ENCODE measurements at regions not wholly inside any gene's neighbourhood (a gene's known extent, or its start where the extent isn't known, plus 50 kb on each side); places are given as distances from the start of the nearest gene placed in this dataset.

DNA sequence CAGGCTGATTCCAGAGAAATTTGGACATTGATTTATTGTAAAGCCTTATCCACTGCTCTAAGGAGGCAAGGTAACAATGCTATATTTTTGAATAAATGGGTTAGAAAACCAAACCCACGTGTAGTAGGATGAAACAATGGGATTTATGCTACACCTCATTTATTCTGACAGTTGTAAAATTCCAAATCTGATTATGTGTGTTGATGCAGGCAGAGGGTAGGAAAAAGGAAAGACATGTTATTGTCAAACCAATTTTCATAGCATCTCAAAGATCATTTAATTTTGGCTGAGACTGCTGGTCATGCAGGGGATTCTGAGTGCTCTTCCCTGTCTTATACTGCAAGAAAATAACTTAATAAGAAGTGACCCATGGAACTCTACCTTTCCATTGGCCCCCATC lies 1219.9 kb upstream of the SORCS1 start:
- ATAC-seq (no peak), DNase-seq (ENCODE audit: low spot score in 2 of 2) (no peak)
- Mint-ChIP-seq H3K4me1 (no peaks in the 10 kb centered on the region), H3K9me3 (peaks cover 20% of the 10 kb centered on the region), H3K4me3 (no peak overlapping the region), H3K36me3 (no peaks in the 10 kb centered on the region), H3K27ac (no peak overlapping the region)

DNA sequence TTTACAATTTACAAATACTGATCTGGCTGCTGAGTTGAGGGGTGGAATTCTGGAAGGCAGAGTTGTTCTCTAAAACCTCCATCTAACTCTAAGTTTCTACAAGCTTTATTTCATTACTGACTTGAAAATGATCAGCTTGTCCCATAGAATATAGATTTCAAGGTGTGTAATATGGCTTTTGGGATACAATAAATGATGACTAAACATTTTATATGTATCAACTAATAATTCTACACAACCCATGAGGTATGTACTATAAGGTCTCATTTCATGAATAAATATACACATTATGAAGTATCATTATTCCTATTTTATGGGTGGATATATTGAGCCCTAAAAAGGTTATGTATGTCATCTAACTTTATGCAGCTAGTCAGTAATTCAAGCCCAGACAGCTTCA lies 1214.3 kb upstream of the SORCS1 start:
- Mint-ChIP-seq H3K9me3 (peaks cover 19% of the 10 kb centered on the region), H3K4me1 (no peaks in the 10 kb centered on the region), H3K27ac (no peak overlapping the region), H3K36me3 (no peaks in the 10 kb centered on the region), H3K4me3 (no peak overlapping the region)
- ATAC-seq (no peak), DNase-seq (ENCODE audit: low spot score in 2 of 2) (no peak)

DNA sequence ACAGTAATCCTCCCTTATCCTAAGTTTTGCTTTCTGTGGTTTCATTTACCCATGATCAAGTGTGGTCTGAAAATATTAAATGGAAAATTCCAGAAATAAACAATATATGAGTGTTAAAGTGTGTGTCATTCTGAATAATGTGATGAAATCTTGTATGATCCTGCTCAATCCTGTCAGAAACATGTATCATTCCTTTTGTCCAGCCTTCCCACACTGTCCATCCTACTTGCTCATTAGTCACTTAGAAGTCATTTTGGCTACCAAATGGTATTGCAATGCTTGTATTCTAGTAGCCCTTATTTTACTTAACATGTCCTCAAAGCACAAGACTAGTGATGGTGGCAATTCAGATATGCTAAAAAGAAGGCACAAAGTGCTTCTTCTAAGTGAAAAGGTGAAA lies 1211.2 kb upstream of the SORCS1 start:
- DNase-seq (ENCODE audit: low spot score in 2 of 2) (no peak), ATAC-seq (no peak)
- Mint-ChIP-seq H3K4me1 (no peaks in the 10 kb centered on the region), H3K27ac (no peak overlapping the region), H3K9me3 (peaks cover 17% of the 10 kb centered on the region), H3K4me3 (no peak overlapping the region), H3K36me3 (no peaks in the 10 kb centered on the region)

DNA sequence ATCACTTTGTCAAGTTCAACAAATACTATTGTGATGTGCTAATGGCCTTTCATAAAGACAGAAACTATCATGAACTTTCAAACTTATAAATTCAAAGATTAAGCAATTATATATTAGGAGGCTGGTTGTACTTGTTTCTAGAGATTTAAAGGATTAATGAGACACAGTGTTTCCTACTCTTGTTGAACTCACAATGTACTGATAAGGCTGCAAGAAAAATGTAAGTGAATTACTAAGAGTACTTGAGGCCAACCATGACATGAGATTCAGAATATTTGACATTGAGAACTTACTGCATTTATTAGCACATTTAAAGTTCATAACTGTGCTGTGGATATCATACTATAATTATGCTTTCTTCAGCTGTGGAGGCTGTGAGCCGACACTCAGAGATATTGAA lies 1210.5 kb upstream of the SORCS1 start:
- Mint-ChIP-seq H3K36me3 (no peaks in the 10 kb centered on the region), H3K9me3 (peaks cover 21% of the 10 kb centered on the region), H3K4me3 (no peak overlapping the region), H3K4me1 (no peaks in the 10 kb centered on the region), H3K27ac (no peak overlapping the region)
- DNase-seq (ENCODE audit: low spot score in 2 of 2) (no peak), ATAC-seq (no peak)

DNA sequence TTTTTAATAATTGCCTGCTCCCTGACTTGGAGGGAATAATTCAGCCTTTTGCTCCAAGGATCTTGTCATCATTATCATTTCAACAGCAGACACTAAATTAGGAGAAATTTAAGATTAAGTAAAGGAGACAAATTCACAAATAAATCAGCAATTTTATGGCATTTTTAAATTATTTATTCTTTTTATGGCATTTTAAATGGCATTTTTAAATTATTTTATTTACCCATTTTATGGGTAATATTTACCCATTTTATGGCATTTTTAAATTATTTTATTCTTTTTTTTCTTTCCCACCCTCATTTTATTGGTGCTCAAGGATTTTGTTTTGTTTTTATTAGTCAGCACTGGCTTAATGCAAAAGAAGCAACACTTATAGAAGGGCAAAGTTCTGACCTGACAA lies 1201.0 kb upstream of the SORCS1 start:
- Mint-ChIP-seq H3K27ac (no peak overlapping the region), H3K36me3 (no peaks in the 10 kb centered on the region), H3K4me1 (no peaks in the 10 kb centered on the region), H3K9me3 (peaks cover 24% of the 10 kb centered on the region), H3K4me3 (no peak overlapping the region)
- ATAC-seq: no peak
- DNase-seq (ENCODE audit: low spot score in 2 of 2): no peak

DNA sequence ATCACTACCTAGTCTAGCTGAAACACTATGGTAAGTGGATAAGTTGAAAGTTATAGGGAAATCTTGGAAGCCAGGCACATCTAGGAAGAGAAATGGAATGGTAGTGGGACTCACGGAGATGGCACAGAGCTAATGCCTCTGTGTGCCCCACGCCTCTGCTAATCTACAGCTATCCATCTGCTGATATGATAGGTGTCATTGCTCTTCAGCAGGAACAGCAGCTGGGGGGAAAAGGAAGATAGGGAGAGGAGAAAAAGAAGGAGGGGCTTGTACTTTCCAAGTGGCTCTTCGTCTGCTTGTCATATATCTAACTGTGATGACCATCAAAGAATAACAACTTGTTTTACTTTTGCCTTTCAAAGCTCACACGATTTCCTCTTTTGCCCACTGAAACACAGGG lies 1199.1 kb upstream of the SORCS1 start:
- Mint-ChIP-seq H3K4me3 (no peak overlapping the region), H3K27ac (no peak overlapping the region), H3K4me1 (no peaks in the 10 kb centered on the region), H3K36me3 (no peaks in the 10 kb centered on the region), H3K9me3 (peaks cover 21% of the 10 kb centered on the region)
- ATAC-seq (no peak), DNase-seq (ENCODE audit: low spot score in 2 of 2) (no peak)

DNA sequence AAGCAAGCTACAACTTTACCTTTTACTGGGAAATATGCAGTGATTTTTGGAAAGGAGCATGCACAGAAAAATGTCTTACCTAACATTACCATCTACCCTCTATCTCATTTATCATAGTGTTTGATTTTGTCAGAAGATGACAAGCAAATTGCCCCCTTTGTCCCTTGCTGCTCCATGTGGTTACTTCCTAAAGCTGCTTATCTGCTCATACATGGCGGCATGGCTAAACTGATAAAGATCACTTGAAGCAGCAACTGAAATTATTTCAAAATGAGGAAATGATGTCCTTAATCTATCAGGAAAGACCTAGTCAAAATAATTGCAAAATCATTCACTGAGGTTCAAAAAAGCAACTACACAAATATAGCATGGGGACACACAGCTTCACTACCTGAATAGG lies 1198.5 kb upstream of the SORCS1 start:
- no peak for ATAC-seq
- peaks cover 19% of the 10 kb centered on the region for H3K9me3 Mint-ChIP-seq
- no peak for DNase-seq (ENCODE audit: low spot score in 2 of 2)
- H3K36me3 Mint-ChIP-seq: no peaks in the 10 kb centered on the region
- H3K4me1 Mint-ChIP-seq: no peaks in the 10 kb centered on the region
- no peak overlapping the region for H3K27ac Mint-ChIP-seq
- no peak overlapping the region for H3K4me3 Mint-ChIP-seq

DNA sequence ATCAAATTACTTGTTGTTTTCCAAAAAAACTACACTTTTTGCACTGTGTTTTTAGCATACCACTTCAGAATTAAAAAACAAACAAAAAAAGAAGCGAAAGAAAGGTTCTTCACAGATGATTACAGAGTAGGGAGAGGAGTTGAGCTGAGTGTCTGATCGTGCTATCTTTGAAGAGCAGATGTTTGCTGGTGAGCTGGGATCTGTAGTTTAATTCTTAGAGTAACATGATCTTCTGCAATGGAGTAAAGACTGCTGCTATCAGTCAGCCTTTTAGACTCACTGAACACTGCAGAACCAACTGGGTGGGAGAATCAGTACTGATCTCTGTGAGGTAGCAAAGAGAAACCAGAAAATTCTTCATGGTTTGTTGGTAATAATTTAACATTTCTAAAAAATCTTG lies 1197.8 kb upstream of the SORCS1 start:
- ATAC-seq (no peak), DNase-seq (ENCODE audit: low spot score in 2 of 2) (no peak)
- Mint-ChIP-seq H3K4me1 (no peaks in the 10 kb centered on the region), H3K9me3 (peaks cover 19% of the 10 kb centered on the region), H3K27ac (no peak overlapping the region), H3K36me3 (no peaks in the 10 kb centered on the region), H3K4me3 (no peak overlapping the region)

DNA sequence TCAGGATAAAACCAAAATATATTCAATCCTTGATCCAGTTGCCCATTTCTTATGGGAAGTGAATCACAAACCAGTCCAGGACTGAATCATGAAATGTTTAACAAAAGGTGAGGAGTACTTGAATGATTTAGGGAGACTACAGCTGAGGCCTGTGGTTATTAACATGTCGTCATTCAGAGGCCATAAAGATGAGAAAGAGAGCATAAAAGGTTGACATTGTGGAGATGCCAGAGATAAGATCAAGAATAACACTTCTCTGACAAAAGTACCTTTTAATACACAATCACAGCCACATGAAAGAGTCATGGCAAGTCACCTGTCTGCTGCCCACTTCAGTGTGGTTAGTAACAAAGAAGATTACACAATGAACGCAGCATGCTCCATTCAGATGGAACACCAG lies 1195.7 kb upstream of the SORCS1 start:
- Mint-ChIP-seq H3K4me1 (no peaks in the 10 kb centered on the region), H3K9me3 (peaks cover 21% of the 10 kb centered on the region), H3K36me3 (no peaks in the 10 kb centered on the region), H3K27ac (no peak overlapping the region), H3K4me3 (no peak overlapping the region)
- DNase-seq (ENCODE audit: low spot score in 2 of 2) (no peak), ATAC-seq (no peak)

DNA sequence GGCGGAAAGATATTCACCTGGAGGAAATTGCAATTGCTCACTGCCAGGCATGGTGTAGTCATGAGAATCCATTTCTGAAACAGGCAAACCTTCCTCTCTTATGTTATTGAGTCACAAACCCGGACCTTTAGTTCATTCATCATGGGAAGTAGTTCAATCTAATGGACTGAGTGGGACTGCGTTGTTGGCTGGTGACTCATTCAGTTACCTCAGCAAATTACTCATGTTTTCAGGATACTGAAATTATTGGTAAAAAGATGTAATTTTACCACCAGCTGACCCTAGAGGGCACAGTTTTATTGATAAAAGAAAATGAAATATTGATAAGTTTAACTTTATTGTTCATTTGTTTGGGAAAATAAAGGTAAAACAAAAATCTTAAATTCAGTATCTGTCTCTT lies 1194.4 kb upstream of the SORCS1 start:
- Mint-ChIP-seq H3K36me3 (no peaks in the 10 kb centered on the region), H3K4me1 (no peaks in the 10 kb centered on the region)
- peak; percentile 53 for ATAC-seq

DNA sequence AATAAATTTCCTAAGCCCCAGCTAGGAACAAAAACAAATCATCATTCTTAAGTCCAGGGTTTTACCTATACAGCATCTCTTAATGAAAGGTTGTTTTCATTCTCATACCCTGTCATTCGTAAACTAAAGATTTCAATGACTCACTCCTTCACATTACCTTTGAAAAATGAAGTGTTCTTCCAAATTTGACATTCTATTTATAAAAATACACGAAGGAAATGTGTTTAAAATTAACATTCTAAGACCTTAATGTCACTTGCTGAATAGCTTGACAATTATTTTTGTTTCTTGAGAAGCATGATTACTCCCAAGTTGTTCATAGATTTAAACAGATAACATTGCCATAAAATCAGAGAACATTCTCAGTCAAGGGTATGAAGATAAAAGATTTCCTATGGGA lies 1188.3 kb upstream of the SORCS1 start:
- H3K4me1 Mint-ChIP-seq: no peaks in the 10 kb centered on the region
- DNase-seq (ENCODE audit: low spot score in 2 of 2): no peak
- no peak overlapping the region for H3K4me3 Mint-ChIP-seq
- ATAC-seq: no peak
- no peaks in the 10 kb centered on the region for H3K36me3 Mint-ChIP-seq
- peaks cover 12% of the 10 kb centered on the region for H3K9me3 Mint-ChIP-seq
- H3K27ac Mint-ChIP-seq: no peak overlapping the region

More for the DNA sequence above, 1194.4 kb upstream of the SORCS1 start:
- DNase-seq (ENCODE audit: low spot score in 2 of 2): no peak
- H3K27ac Mint-ChIP-seq: no peak overlapping the region
- no peak overlapping the region for H3K4me3 Mint-ChIP-seq
- peaks cover 17% of the 10 kb centered on the region for H3K9me3 Mint-ChIP-seq

DNA sequence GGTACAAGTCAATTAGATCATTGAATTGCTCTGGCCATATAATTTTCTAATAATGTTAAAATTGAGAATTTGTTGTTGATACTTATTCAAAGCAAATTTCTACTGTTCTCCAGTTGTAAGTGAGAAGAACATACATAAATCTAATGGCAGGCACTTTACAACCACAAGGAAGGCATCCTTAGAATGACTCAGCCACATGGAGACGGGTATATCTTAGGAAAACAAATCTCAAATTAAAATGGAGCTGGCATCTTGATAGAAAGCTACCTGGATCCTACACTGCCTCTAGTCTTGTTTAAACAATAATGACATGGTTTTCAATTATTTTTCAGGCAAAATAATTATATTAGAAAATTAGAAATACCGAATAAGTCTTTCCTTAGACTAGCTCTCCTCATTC lies 1183.7 kb upstream of the SORCS1 start:
- no peak for DNase-seq (ENCODE audit: low spot score in 2 of 2)
- H3K4me1 Mint-ChIP-seq: no peaks in the 10 kb centered on the region
- no peak overlapping the region for H3K27ac Mint-ChIP-seq
- no peaks in the 10 kb centered on the region for H3K36me3 Mint-ChIP-seq
- peaks cover 25% of the 10 kb centered on the region for H3K9me3 Mint-ChIP-seq
- ATAC-seq: no peak
- H3K4me3 Mint-ChIP-seq: no peak overlapping the region

DNA sequence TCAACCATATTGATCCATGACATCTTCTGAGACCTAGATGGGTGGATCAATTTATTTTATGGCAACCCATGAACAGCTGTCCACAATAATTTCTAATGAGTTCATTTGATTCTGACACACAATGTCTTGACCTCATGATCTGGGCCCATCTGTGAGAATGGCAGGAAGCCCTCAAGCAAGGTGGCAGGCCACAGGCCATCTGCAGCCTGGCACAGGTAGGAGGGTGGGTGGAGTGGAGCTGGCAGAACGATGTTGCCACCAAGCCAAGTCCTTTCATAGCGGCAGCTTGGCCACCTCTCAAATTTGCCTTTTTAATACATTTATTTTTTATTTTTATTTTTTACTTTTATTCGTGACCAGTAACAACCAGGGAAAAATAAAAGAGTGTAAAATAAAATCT lies 1181.6 kb upstream of the SORCS1 start:
- Mint-ChIP-seq H3K4me1 (no peaks in the 10 kb centered on the region), H3K9me3 (peaks cover 21% of the 10 kb centered on the region), H3K4me3 (no peak overlapping the region)

DNA sequence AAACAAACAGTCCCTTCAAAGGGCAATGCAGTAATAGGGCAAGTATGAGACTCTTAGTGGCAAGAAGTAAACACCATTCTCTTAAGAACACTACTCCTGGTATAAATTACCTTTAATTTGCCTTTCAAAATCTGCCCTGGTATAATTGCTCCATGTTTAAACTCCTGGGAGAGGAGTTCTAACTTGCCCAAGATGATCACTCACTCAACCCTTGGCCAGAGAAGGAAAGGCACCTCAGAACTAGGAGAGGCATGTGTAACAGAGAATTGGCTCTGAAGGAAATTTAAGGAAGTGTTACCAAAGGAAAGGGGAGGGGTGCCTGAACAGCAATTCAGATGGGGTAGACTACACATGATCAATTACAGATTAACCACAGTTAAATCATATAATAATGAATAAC lies 1173.6 kb upstream of the SORCS1 start:
- H3K36me3 Mint-ChIP-seq: no peaks in the 10 kb centered on the region
- no peaks in the 10 kb centered on the region for H3K4me1 Mint-ChIP-seq
- H3K9me3 Mint-ChIP-seq: peaks cover 7% of the 10 kb centered on the region
- DNase-seq (ENCODE audit: low spot score in 2 of 2): no peak
- no peak overlapping the region for H3K4me3 Mint-ChIP-seq
- no peak for ATAC-seq
- no peak overlapping the region for H3K27ac Mint-ChIP-seq

More for the DNA sequence above, 1181.6 kb upstream of the SORCS1 start:
- ATAC-seq (no peak), DNase-seq (ENCODE audit: low spot score in 2 of 2) (no peak)
- Mint-ChIP-seq H3K27ac (no peak overlapping the region), H3K36me3 (no peaks in the 10 kb centered on the region)

DNA sequence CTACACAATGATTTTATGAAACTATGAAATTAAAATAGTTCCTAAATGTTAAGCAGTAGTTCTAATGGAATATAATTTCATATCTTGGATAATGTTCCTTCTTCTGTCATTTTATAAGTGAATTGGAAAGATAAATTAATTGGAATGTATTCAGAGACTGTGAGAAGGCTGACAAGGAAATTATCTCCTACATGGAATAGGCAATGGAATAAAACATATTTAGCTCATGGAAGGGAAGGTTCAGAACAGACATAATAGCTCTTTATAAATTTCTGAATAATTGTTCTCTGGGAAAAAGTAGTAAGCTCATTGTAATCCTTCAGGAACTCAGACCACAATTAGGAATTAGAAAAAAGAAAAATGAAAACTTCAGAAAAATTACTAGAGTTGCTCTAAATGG lies 1172.3 kb upstream of the SORCS1 start:
- Mint-ChIP-seq H3K4me3 (no peak overlapping the region), H3K27ac (no peak overlapping the region), H3K36me3 (no peaks in the 10 kb centered on the region), H3K4me1 (no peaks in the 10 kb centered on the region), H3K9me3 (peaks cover 7% of the 10 kb centered on the region)
- no peak for DNase-seq (ENCODE audit: low spot score in 2 of 2)
- ATAC-seq: no peak

DNA sequence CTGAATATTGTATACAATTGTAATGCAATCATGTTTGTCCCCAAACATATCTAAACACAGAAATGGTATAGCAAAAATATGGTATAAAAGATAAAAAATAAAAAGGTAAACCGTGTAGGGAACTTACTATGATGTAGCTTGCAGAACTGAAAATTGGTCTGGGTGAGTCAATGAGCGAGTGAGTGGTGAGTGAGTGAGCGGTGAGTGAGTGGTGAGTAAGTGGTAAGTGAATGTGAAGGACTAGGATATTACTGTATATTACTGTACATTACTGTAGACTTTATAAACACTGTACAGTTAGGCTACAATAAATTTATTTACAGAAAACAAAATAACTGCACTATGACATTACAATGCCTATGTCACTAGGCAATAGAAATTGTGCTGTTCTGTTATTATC lies 1163.2 kb upstream of the SORCS1 start:
- Mint-ChIP-seq H3K4me1 (no peaks in the 10 kb centered on the region), H3K27ac (no peak overlapping the region), H3K36me3 (no peaks in the 10 kb centered on the region), H3K9me3 (peaks cover 11% of the 10 kb centered on the region), H3K4me3 (no peak overlapping the region)
- ATAC-seq: no peak
- no peak for DNase-seq (ENCODE audit: low spot score in 2 of 2)

DNA sequence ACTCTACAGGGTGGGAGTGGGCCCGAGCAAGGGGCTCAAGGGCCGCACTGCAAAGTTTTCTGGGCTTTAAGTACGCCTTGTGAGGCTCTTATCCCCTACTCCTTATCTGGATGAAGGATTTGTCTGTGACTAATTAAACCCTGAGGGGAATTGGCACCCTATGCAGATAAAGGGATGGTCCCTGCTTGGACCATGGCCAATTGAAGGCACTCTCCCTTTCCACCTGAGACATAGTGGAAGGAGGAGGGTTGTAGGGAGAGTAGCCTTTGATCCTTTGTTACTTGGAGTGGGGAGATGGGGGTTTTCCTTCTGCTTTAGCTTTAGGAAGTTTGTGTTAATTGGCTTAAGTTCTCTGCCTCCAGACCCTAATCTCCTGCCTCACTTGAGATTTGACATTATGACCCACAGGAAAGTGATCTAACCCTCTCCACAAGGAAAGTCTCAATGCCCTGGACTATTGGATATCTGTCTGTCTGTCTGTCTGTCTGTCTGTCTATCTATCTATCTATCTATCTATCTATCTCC lies 1158.8 kb upstream of the SORCS1 start:
- H3K4me3 Mint-ChIP-seq: no peak overlapping the region
- H3K4me1 Mint-ChIP-seq: no peaks in the 10 kb centered on the region
- peaks cover 4% of the 10 kb centered on the region for H3K9me3 Mint-ChIP-seq
- no peaks in the 10 kb centered on the region for H3K36me3 Mint-ChIP-seq
- no peak for DNase-seq (ENCODE audit: low spot score in 2 of 2)
- no peak for ATAC-seq
- no peak overlapping the region for H3K27ac Mint-ChIP-seq

All from stimulated activated effector memory CD8-positive, alpha-beta T cell treated with anti-CD3 and anti-CD28 coated beads, Interleukin-12 subunit alpha, Interleukin-12 subunit beta, amount 100 ng/mL, for 72 hours (primary cell).